DND-41 (cell line): ENCODE measurements at regions not wholly inside any gene's neighbourhood (a gene's known extent, or its start where the extent isn't known, plus 50 kb on each side); places are given as distances from the start of the nearest gene placed in this dataset.

Experiments
- EZH2 ChIP-seq: IDR thresholded peaks from 3 replicates; pipeline ENCODE4 v1.6.1; 2012; ENCODE audit warnings: borderline replicate concordance, low read depth, mild to moderate bottlenecking, moderate library complexity, low read length, inconsistent platforms; ENCODE audit not compliant: severe bottlenecking
- TF ChIP-seq, protein P1 (sequence below): IDR thresholded peaks from 2 replicates; pipeline ENCODE4 v1.5.1; 2012; ENCODE audit warnings: borderline replicate concordance, low read length, moderate library complexity, mild to moderate bottlenecking; ENCODE audit not compliant: poor library complexity, severe bottlenecking; ENCODE audit errors: extremely low read depth

DNA sequence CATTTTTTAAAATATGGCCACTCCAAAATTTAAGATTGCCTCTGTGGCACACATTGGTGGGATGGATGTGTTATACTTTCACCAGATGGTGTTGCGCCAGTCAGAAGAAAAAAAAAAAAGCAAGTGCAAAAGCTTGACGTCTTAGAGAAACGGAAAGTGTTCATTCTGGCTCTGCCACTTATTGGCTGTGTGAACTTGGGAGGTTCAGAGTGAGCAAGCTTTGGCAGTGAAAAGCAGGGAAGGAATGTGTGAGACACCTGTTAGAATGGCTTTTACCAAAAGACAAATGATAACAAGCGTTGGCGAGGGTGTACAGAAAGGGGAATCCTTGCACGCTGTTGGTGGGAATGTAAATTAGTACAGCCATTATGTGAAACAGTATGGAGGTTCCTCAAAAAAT lies 298.0 kb downstream of the TMEM114 start:
- no peak for TF ChIP-seq EZH2
- TF ChIP-seq, protein P1, sequence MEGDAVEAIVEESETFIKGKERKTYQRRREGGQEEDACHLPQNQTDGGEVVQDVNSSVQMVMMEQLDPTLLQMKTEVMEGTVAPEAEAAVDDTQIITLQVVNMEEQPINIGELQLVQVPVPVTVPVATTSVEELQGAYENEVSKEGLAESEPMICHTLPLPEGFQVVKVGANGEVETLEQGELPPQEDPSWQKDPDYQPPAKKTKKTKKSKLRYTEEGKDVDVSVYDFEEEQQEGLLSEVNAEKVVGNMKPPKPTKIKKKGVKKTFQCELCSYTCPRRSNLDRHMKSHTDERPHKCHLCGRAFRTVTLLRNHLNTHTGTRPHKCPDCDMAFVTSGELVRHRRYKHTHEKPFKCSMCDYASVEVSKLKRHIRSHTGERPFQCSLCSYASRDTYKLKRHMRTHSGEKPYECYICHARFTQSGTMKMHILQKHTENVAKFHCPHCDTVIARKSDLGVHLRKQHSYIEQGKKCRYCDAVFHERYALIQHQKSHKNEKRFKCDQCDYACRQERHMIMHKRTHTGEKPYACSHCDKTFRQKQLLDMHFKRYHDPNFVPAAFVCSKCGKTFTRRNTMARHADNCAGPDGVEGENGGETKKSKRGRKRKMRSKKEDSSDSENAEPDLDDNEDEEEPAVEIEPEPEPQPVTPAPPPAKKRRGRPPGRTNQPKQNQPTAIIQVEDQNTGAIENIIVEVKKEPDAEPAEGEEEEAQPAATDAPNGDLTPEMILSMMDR, result no peak
